WTC11 (cell line): ENCODE measurements at regions not wholly inside any gene's neighbourhood (a gene's known extent, or its start where the extent isn't known, plus 50 kb on each side); places are given as distances from the start of the nearest gene placed in this dataset.

Experiments used
- ATAC-seq: fragments of 200-7000 bp; cut with Tn5 transposase; 2 replicates; pipeline ENCODE4 v1.10.0; 2021; ENCODE audit warnings: mild to moderate bottlenecking, moderate library complexity
- CTCF ChIA-PET: fragments of 300-600 bp; sonication (Branson Sonifier 250); formaldehyde crosslinking; loops from one replicate; lab custom pipeline; 2021; ENCODE audit warnings: antibody characterized with exemption; lab: Charles Lee
- POLR2A ChIA-PET: fragments of 350-600 bp; sonication (Branson Sonifier 250); formaldehyde crosslinking; loops from one replicate; lab custom pipeline; 2021; ENCODE audit warnings: antibody characterized with exemption; lab: Charles Lee
- DNase-seq: peaks from one replicate; pipeline ENCODE4 v3.0.0; 2021; ENCODE audit warnings: low spot score
- H3K27ac Mint-ChIP-seq: 2 replicates; pipeline ENCODE4 v1.8.0; 2021; ENCODE audit warnings: mixed read lengths
- H3K27me3 Mint-ChIP-seq: 2 replicates; pipeline ENCODE4 v1.8.0; 2021; ENCODE audit warnings: low read depth, mild to moderate bottlenecking, moderate library complexity, mixed read lengths
- H3K36me3 Mint-ChIP-seq: 2 replicates; pipeline ENCODE4 v1.8.0; 2021; ENCODE audit warnings: mixed read lengths
- H3K4me1 Mint-ChIP-seq: 2 replicates; pipeline ENCODE4 v1.8.0; 2022; ENCODE audit warnings: mixed read lengths
- H3K4me3 Mint-ChIP-seq: 2 replicates; pipeline ENCODE4 v1.8.0; 2021; ENCODE audit warnings: mild to moderate bottlenecking, moderate library complexity, mixed read lengths
- H3K9me3 Mint-ChIP-seq: 2 replicates; pipeline ENCODE4 v1.8.0; 2021; ENCODE audit warnings: mixed read lengths
- AR ChIP-seq: fragments of 250-450 bp; sonication (Bioruptor Pico); IDR thresholded peaks from 2 replicates; pipeline ENCODE4 v1.9.0; 2021; ENCODE audit warnings: mild to moderate bottlenecking
- ARID4B ChIP-seq: sonication (generic); formaldehyde crosslinking; IDR thresholded peaks from 2 replicates; pipeline ENCODE4 v1.8.0; 2023; ENCODE audit warnings: missing genetic modification reagents, mild to moderate bottlenecking, borderline replicate concordance
- ATF2 ChIP-seq: sonication (generic); formaldehyde crosslinking; IDR thresholded peaks from 2 replicates; pipeline ENCODE4 v1.8.1; 2022; ENCODE audit warnings: low read depth, missing genetic modification reagents, borderline replicate concordance
- CREB1 ChIP-seq: sonication (generic); formaldehyde crosslinking; IDR thresholded peaks from 2 replicates; pipeline ENCODE4 v1.8.0; 2023; ENCODE audit warnings: mild to moderate bottlenecking, missing genetic modification reagents
- EMX1 ChIP-seq: fragments of 250-450 bp; sonication (Bioruptor Pico); IDR thresholded peaks from 2 replicates; pipeline ENCODE4 v1.8.0; 2021; ENCODE audit warnings: mild to moderate bottlenecking
- ERG ChIP-seq: fragments of 250-450 bp; sonication (Bioruptor Pico); IDR thresholded peaks from 2 replicates; pipeline ENCODE4 v1.8.0; 2021; ENCODE audit warnings: mild to moderate bottlenecking
- GABPB1 ChIP-seq: sonication (generic); formaldehyde crosslinking; IDR thresholded peaks from 2 replicates; pipeline ENCODE4 v1.8.1; 2023; ENCODE audit warnings: mild to moderate bottlenecking, missing genetic modification reagents
- JAZF1 ChIP-seq: fragments of 250-450 bp; sonication (Bioruptor Pico); IDR thresholded peaks from 2 replicates; pipeline ENCODE4 v1.9.0; 2021; ENCODE audit warnings: moderate library complexity, mild to moderate bottlenecking, inconsistent platforms
- KAT7 ChIP-seq: sonication (generic); formaldehyde crosslinking; IDR thresholded peaks from 2 replicates; pipeline ENCODE4 v1.8.1; 2023; ENCODE audit warnings: missing genetic modification reagents, mild to moderate bottlenecking, borderline replicate concordance
- MLX ChIP-seq: sonication (generic); formaldehyde crosslinking; IDR thresholded peaks from 2 replicates; pipeline ENCODE4 v1.8.1; 2023; ENCODE audit warnings: mild to moderate bottlenecking, missing genetic modification reagents, moderate library complexity
- MYBL2 ChIP-seq: sonication (generic); formaldehyde crosslinking; IDR thresholded peaks from 2 replicates; pipeline ENCODE4 v1.8.1; 2023; ENCODE audit warnings: mild to moderate bottlenecking, moderate library complexity, missing genetic modification reagents
- NFE2L1 ChIP-seq: sonication (generic); formaldehyde crosslinking; IDR thresholded peaks from 2 replicates; pipeline ENCODE4 v1.8.1; 2023; ENCODE audit warnings: missing genetic modification reagents
- NR1H2 ChIP-seq: sonication (generic); formaldehyde crosslinking; IDR thresholded peaks from 2 replicates; pipeline ENCODE4 v1.9.0; 2021; ENCODE audit warnings: mild to moderate bottlenecking, moderate library complexity, missing genetic modification reagents
- RELA ChIP-seq: sonication (generic); formaldehyde crosslinking; IDR thresholded peaks from 2 replicates; pipeline ENCODE4 v1.8.1; 2022; ENCODE audit warnings: missing genetic modification reagents, mild to moderate bottlenecking, borderline replicate concordance
- SMAD3 ChIP-seq: sonication (generic); formaldehyde crosslinking; IDR thresholded peaks from 2 replicates; pipeline ENCODE4 v1.8.0; 2022; ENCODE audit warnings: missing genetic modification reagents, mild to moderate bottlenecking, borderline replicate concordance
- SMAD4 ChIP-seq: sonication (generic); formaldehyde crosslinking; IDR thresholded peaks from 2 replicates; pipeline ENCODE4 v1.8.0; 2022; ENCODE audit warnings: mild to moderate bottlenecking, missing genetic modification reagents
- TCF7 ChIP-seq: sonication (generic); formaldehyde crosslinking; IDR thresholded peaks from 2 replicates; pipeline ENCODE4 v1.8.0; 2022; ENCODE audit warnings: mild to moderate bottlenecking, low read depth, missing genetic modification reagents, moderate library complexity
- ZMAT4 ChIP-seq: fragments of 250-450 bp; sonication (Bioruptor Pico); IDR thresholded peaks from 2 replicates; pipeline ENCODE4 v1.9.0; 2021; ENCODE audit warnings: mild to moderate bottlenecking
- ZNF263 ChIP-seq: sonication (generic); formaldehyde crosslinking; IDR thresholded peaks from 2 replicates; pipeline ENCODE4 v1.8.1; 2022; ENCODE audit warnings: low read depth, mild to moderate bottlenecking, moderate library complexity, missing genetic modification reagents
- ZNF281 ChIP-seq: sonication (generic); formaldehyde crosslinking; IDR thresholded peaks from 2 replicates; pipeline ENCODE4 v1.8.0; 2023; ENCODE audit warnings: mild to moderate bottlenecking, missing genetic modification reagents
- ZNF671 ChIP-seq: fragments of 250-450 bp; sonication (Bioruptor Pico); IDR thresholded peaks from 2 replicates; pipeline ENCODE4 v1.8.0; 2021; ENCODE audit warnings: mild to moderate bottlenecking

- no peak for TF ChIP-seq ATF2
- TF ChIP-seq NFE2L1 (CRISPR knock-in tag) = no peak
- TF ChIP-seq SMAD3 = no peak
- no peak for TF ChIP-seq ZNF281 (CRISPR knock-in tag)
- TF ChIP-seq TCF7 = no peak
- no peak for TF ChIP-seq ZNF263 (CRISPR knock-in tag)
- no peak for TF ChIP-seq NR1H2 (CRISPR knock-in tag)
- no peak for TF ChIP-seq CREB1 (CRISPR knock-in tag)
- TF ChIP-seq MLX (CRISPR knock-in tag) = no peak
- no peak for TF ChIP-seq ZMAT4 (CRISPR knock-in tag)
- no peak for TF ChIP-seq MYBL2 (CRISPR knock-in tag)
- no peak for TF ChIP-seq SMAD4
- no peak for TF ChIP-seq KAT7
Observed at GRCh38 chr15:36172955-36173354, 406.5 kb upstream of the CDIN1 start (continued).

GRCh38 chr15:36175186-36175740 lies 404.2 kb upstream of the CDIN1 start:
- H3K36me3 Mint-ChIP-seq = no peaks in the 10 kb centered on the region

GRCh38 chr15:36175741-36176291 lies 403.6 kb upstream of the CDIN1 start:
- no peaks in the 10 kb centered on the region for H3K36me3 Mint-ChIP-seq
- no peak overlapping the region for H3K27ac Mint-ChIP-seq
- H3K9me3 Mint-ChIP-seq = no peaks in the 10 kb centered on the region
- H3K4me3 Mint-ChIP-seq = no peak overlapping the region
- DNase-seq = no peak
- H3K27me3 Mint-ChIP-seq = no peaks in the 10 kb centered on the region
- peaks cover 16% of the 10 kb centered on the region for H3K4me1 Mint-ChIP-seq
- POLR2A ChIA-PET = interaction anchor here (0.7 kb wide), 1 partner anchor 61 kb away, joined by 3 read pairs; no protein-coding TSS in a partner anchor
- ATAC-seq = no peak
- CTCF ChIA-PET = no interaction called here
- TF ChIP-seq ERG (no peak), RELA (no peak), AR (no peak), ARID4B (CRISPR knock-in tag) (no peak), GABPB1 (CRISPR knock-in tag) (no peak), JAZF1 (CRISPR knock-in tag) (no peak), ZNF671 (CRISPR knock-in tag) (no peak)

More at GRCh38 chr15:36175186-36175740, 404.2 kb upstream of the CDIN1 start:
- Mint-ChIP-seq H3K4me3 (no peak overlapping the region), H3K27ac (no peak overlapping the region), H3K9me3 (no peaks in the 10 kb centered on the region), H3K4me1 (peaks cover 16% of the 10 kb centered on the region), H3K27me3 (no peaks in the 10 kb centered on the region)
- TF ChIP-seq EMX1 (CRISPR knock-in tag) = no peak
- no peak for DNase-seq
- no peak for ATAC-seq
- CTCF ChIA-PET = no interaction called here
- POLR2A ChIA-PET = no interaction called here
